OCI-LY3 (cell line): ENCODE measurements at regions not wholly inside any gene's neighbourhood (a gene's known extent, or its start where the extent isn't known, plus 50 kb on each side); places are given as distances from the start of the nearest gene placed in this dataset.

ENCODE experiments used
- CTCF ChIP-seq: fragments of 200-600, 300-600 bp; sonication (generic); IDR thresholded peaks from 2 replicates; pipeline ENCODE4 v1.5.1; 2014; ENCODE audit warnings: antibody characterized with exemption, low read length, low read depth
- EZH2phosphoT487 ChIP-seq: fragments of 200-600 bp; shearing (Covaris generic); IDR thresholded peaks from 2 replicates; pipeline ENCODE4 v1.6.1; 2018; ENCODE audit warnings: antibody characterized with exemption, mixed run types, low read depth

- TF ChIP-seq CTCF (no peak), EZH2phosphoT487 (no peak)
Measured at GRCh38 chr4:27428661-27429060, 568.0 kb downstream of the STIM2 start.
